ENCODE measurements at regions not wholly inside any gene's neighbourhood (a gene's known extent, or its start where the extent isn't known, plus 50 kb on each side); places are given as distances from the start of the nearest gene placed in this dataset.

- TF ChIP-seq, protein P1, sequence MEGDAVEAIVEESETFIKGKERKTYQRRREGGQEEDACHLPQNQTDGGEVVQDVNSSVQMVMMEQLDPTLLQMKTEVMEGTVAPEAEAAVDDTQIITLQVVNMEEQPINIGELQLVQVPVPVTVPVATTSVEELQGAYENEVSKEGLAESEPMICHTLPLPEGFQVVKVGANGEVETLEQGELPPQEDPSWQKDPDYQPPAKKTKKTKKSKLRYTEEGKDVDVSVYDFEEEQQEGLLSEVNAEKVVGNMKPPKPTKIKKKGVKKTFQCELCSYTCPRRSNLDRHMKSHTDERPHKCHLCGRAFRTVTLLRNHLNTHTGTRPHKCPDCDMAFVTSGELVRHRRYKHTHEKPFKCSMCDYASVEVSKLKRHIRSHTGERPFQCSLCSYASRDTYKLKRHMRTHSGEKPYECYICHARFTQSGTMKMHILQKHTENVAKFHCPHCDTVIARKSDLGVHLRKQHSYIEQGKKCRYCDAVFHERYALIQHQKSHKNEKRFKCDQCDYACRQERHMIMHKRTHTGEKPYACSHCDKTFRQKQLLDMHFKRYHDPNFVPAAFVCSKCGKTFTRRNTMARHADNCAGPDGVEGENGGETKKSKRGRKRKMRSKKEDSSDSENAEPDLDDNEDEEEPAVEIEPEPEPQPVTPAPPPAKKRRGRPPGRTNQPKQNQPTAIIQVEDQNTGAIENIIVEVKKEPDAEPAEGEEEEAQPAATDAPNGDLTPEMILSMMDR (conservative IDR thresholded peaks at IDR 0.05) = no peak
- TF ChIP-seq ZFX (IDR thresholded peaks at IDR 0.05) = no peak
Observed at GRCh38 chr10:55224007-55224781, 423.2 kb upstream of the PCDH15 start.

All from C4-2B (cell line).